ENCODE measurements at regions not wholly inside any gene's neighbourhood (a gene's known extent, or its start where the extent isn't known, plus 50 kb on each side); places are given as distances from the start of the nearest gene placed in this dataset.

GRCh38 chr2:136638193-136638592 lies 127.2 kb upstream of the THSD7B start:
- Mint-ChIP-seq H3K4me3 (ENCODE audit: low read depth) (no peak overlapping the region), H3K9me3 (ENCODE audit: low read depth) (no peaks in the 10 kb centered on the region), H3K36me3 (ENCODE audit: insufficient read depth) (no peaks in the 10 kb centered on the region), H3K4me1 (ENCODE audit: low read depth) (no peaks in the 10 kb centered on the region), H3K27ac (no peak overlapping the region), H3K27me3 (peaks cover 8% of the 10 kb centered on the region)
- DNase-seq (ENCODE audit: low spot score, unreplicated experiment): no peak
- no peak for TF ChIP-seq CTCF (IDR thresholded peaks at IDR 0.05; ENCODE audit: unreplicated experiment)

- no peaks in the 10 kb centered on the region for H3K9me3 Mint-ChIP-seq (ENCODE audit: low read depth)
- no peak overlapping the region for H3K27ac Mint-ChIP-seq
- H3K27me3 Mint-ChIP-seq: peaks cover 8% of the 10 kb centered on the region
- H3K4me3 Mint-ChIP-seq (ENCODE audit: low read depth): no peak overlapping the region
- TF ChIP-seq CTCF (IDR thresholded peaks at IDR 0.05; ENCODE audit: unreplicated experiment): no peak
- no peaks in the 10 kb centered on the region for H3K36me3 Mint-ChIP-seq (ENCODE audit: insufficient read depth)
- no peak for DNase-seq (ENCODE audit: low spot score, unreplicated experiment)
- no peaks in the 10 kb centered on the region for H3K4me1 Mint-ChIP-seq (ENCODE audit: low read depth)
These were observed 127.9 kb upstream of the THSD7B start for GRCh38 chr2:136637402-136637801.

GRCh38 chr2:136628490-136628889 lies 136.9 kb upstream of the THSD7B start:
- Mint-ChIP-seq H3K36me3 (ENCODE audit: insufficient read depth) (no peaks in the 10 kb centered on the region), H3K27me3 (no peaks in the 10 kb centered on the region), H3K4me1 (ENCODE audit: low read depth) (peaks cover 35% of the 10 kb centered on the region), H3K27ac (no peak overlapping the region), H3K9me3 (ENCODE audit: low read depth) (no peaks in the 10 kb centered on the region), H3K4me3 (ENCODE audit: low read depth) (no peak overlapping the region)
- TF ChIP-seq CTCF (IDR thresholded peaks at IDR 0.05; ENCODE audit: unreplicated experiment): no peak
- DNase-seq (ENCODE audit: low spot score, unreplicated experiment): no peak

GRCh38 chr2:136613096-136613495 lies 152.2 kb upstream of the THSD7B start:
- Mint-ChIP-seq H3K4me1 (ENCODE audit: low read depth) (peaks cover 7% of the 10 kb centered on the region), H3K4me3 (ENCODE audit: low read depth) (no peak overlapping the region), H3K27me3 (no peaks in the 10 kb centered on the region), H3K9me3 (ENCODE audit: low read depth) (peaks cover 5% of the 10 kb centered on the region), H3K27ac (no peak overlapping the region), H3K36me3 (ENCODE audit: insufficient read depth) (no peaks in the 10 kb centered on the region)
- DNase-seq (ENCODE audit: low spot score, unreplicated experiment): no peak
- TF ChIP-seq CTCF (IDR thresholded peaks at IDR 0.05; ENCODE audit: unreplicated experiment): no peak

GRCh38 chr2:136612079-136612478 lies 153.3 kb upstream of the THSD7B start:
- H3K4me1 Mint-ChIP-seq (ENCODE audit: low read depth): peaks cover 1% of the 10 kb centered on the region
- no peak overlapping the region for H3K4me3 Mint-ChIP-seq (ENCODE audit: low read depth)
- no peak for DNase-seq (ENCODE audit: low spot score, unreplicated experiment)
- H3K36me3 Mint-ChIP-seq (ENCODE audit: insufficient read depth): no peaks in the 10 kb centered on the region
- H3K9me3 Mint-ChIP-seq (ENCODE audit: low read depth): peaks cover 5% of the 10 kb centered on the region
- no peaks in the 10 kb centered on the region for H3K27me3 Mint-ChIP-seq
- no peak for TF ChIP-seq CTCF (IDR thresholded peaks at IDR 0.05; ENCODE audit: unreplicated experiment)
- H3K27ac Mint-ChIP-seq: no peak overlapping the region
